ENCODE measurements at regions not wholly inside any gene's neighbourhood (a gene's known extent, or its start where the extent isn't known, plus 50 kb on each side); places are given as distances from the start of the nearest gene placed in this dataset.
A peak's percentile ranks its signal among the peaks of the same experiment; 100 is the strongest.

GRCh38 chr11:105553025-105553424 lies 56.8 kb upstream of the GRIA4 start:
- DNase-seq = peak; percentile 17

GRCh38 chr11:105548359-105548758 lies 61.5 kb upstream of the GRIA4 start:
- DNase-seq = no peak

- no peak for DNase-seq
These were observed 71.3 kb upstream of the GRIA4 start for GRCh38 chr11:105538588-105538987.

GRCh38 chr11:105537531-105537930 lies 72.3 kb upstream of the GRIA4 start:
- no peak for DNase-seq

- DNase-seq = no peak
These were observed 85.6 kb upstream of the GRIA4 start for GRCh38 chr11:105524286-105524685.

GRCh38 chr11:105520706-105521345 lies 89.0 kb upstream of the GRIA4 start:
- DNase-seq = no peak

GRCh38 chr11:105507496-105508254 lies 102.2 kb upstream of the GRIA4 start:
- no peak for DNase-seq

- no peak for DNase-seq
These were observed 117.9 kb upstream of the GRIA4 start for GRCh38 chr11:105492010-105492409.

- no peak for DNase-seq
These were observed 118.5 kb upstream of the GRIA4 start for GRCh38 chr11:105491394-105491793.

- DNase-seq = no peak
These were observed 119.5 kb upstream of the GRIA4 start for GRCh38 chr11:105490333-105490732.

- peak; percentile 0 for DNase-seq
These were observed 120.4 kb upstream of the GRIA4 start for GRCh38 chr11:105489446-105489845.

GRCh38 chr11:105486929-105487328 lies 122.9 kb upstream of the GRIA4 start:
- no peak for DNase-seq

- no peak for DNase-seq
These were observed 139.9 kb upstream of the GRIA4 start for GRCh38 chr11:105469931-105470330.

GRCh38 chr11:105468154-105468553 lies 141.7 kb upstream of the GRIA4 start:
- no peak for DNase-seq

GRCh38 chr11:105466582-105467228 lies 143.2 kb upstream of the GRIA4 start:
- DNase-seq = no peak

GRCh38 chr11:105458071-105458470 lies 151.8 kb upstream of the GRIA4 start:
- DNase-seq = no peak

- DNase-seq = no peak
These were observed 152.9 kb upstream of the GRIA4 start for GRCh38 chr11:105456950-105457349.

- DNase-seq = no peak
These were observed 160.7 kb upstream of the GRIA4 start for GRCh38 chr11:105449100-105449734.

- no peak for DNase-seq
These were observed 161.2 kb upstream of the GRIA4 start for GRCh38 chr11:105448703-105449079.

GRCh38 chr11:105447936-105448702 lies 161.8 kb upstream of the GRIA4 start:
- DNase-seq = no peak

GRCh38 chr11:105443623-105444022 lies 166.2 kb upstream of the GRIA4 start:
- DNase-seq = no peak

- DNase-seq = no peak
These were observed 177.5 kb upstream of the GRIA4 start for GRCh38 chr11:105432241-105432995.

Measured in OCI-M1 (cell line).